22Rv1 (cell line): ENCODE measurements at regions not wholly inside any gene's neighbourhood (a gene's known extent, or its start where the extent isn't known, plus 50 kb on each side); places are given as distances from the start of the nearest gene placed in this dataset.

Experiments
- H3K27ac ChIP-seq: fragments of 450-650 bp; 2 replicates; pipeline ENCODE4 v1.5.1; 2017
- CTCF ChIP-seq: fragments of 450-650 bp; IDR thresholded peaks from 2 replicates; pipeline ENCODE4 v1.5.1; 2017; ENCODE audit warnings: mild to moderate bottlenecking
- ZFX ChIP-seq: fragments of 450-650 bp; IDR thresholded peaks from 2 replicates; pipeline ENCODE4 v1.6.1; 2017; ENCODE audit warnings: antibody characterized with exemption, borderline replicate concordance

GRCh38 chr22:27267145-27267544, 534.4 kb downstream of the MN1 start:
- TF ChIP-seq ZFX (no peak), CTCF (no peak)
- H3K27ac ChIP-seq: no peak overlapping the region

GRCh38 chr22:27269751-27270543, 531.6 kb downstream of the MN1 start:
- TF ChIP-seq CTCF: no peak
- no peak for TF ChIP-seq ZFX
- H3K27ac ChIP-seq: no peak overlapping the region

- no peak for TF ChIP-seq CTCF
- no peak for TF ChIP-seq ZFX
- no peak overlapping the region for H3K27ac ChIP-seq
Observed at GRCh38 chr22:27270818-27271510, 530.6 kb downstream of the MN1 start.

GRCh38 chr22:27273436-27273835, 528.1 kb downstream of the MN1 start:
- TF ChIP-seq ZFX (no peak), CTCF (no peak)
- H3K27ac ChIP-seq: no peak overlapping the region

GRCh38 chr22:27273853-27274252, 527.7 kb downstream of the MN1 start:
- no peak overlapping the region for H3K27ac ChIP-seq
- TF ChIP-seq ZFX: no peak
- TF ChIP-seq CTCF: no peak

GRCh38 chr22:27274770-27275449, 526.6 kb downstream of the MN1 start:
- H3K27ac ChIP-seq: no peak overlapping the region
- TF ChIP-seq ZFX: no peak
- TF ChIP-seq CTCF: no peak

GRCh38 chr22:27278946-27279345, 522.6 kb downstream of the MN1 start:
- no peak overlapping the region for H3K27ac ChIP-seq
- TF ChIP-seq ZFX: no peak
- TF ChIP-seq CTCF: no peak
